ENCODE measurements at regions not wholly inside any gene's neighbourhood (a gene's known extent, or its start where the extent isn't known, plus 50 kb on each side); places are given as distances from the start of the nearest gene placed in this dataset.

GRCh38 chr1:4585216-4585615, 69.2 kb upstream of the AJAP1 start:
- Histone ChIP-seq H2BK15ac (ENCODE audit: low read depth, low read length) (no peak overlapping the region), H3K36me3 (ENCODE audit: control insufficient read depth, insufficient read depth, low read length) (no peaks in the 10 kb centered on the region)
- 10% methylated on average over 9 of the region's 17 CpGs; no CpG with 5 or more reads in 1 of the 2 experiments for WGBS, 2 experiments (ENCODE audit: extremely low coverage in 2 of 2, insufficient read length in 1 of 2)

More at GRCh38 chr1:4585216-4585615, 69.2 kb upstream of the AJAP1 start:
- H3K18ac ChIP-seq (ENCODE audit: low read depth, low read length): no peak overlapping the region
- H2AFZ ChIP-seq (replicated peaks; ENCODE audit: low read length, poor library complexity): no peak overlapping the region
- no peak overlapping the region for H3K27ac ChIP-seq (ENCODE audit: insufficient read depth, low read length)
- DNase-seq: no peak
- TF ChIP-seq USF2 (IDR thresholded peaks at IDR 0.05; ENCODE audit: low read depth, low read length) (no peak), POLR2A (IDR thresholded peaks at IDR 0.05; ENCODE audit: low read depth, low read length) (no peak), FOS (IDR thresholded peaks at IDR 0.05; ENCODE audit: low read depth, low read length) (no peak), MAZ (IDR thresholded peaks at IDR 0.05; ENCODE audit: borderline replicate concordance, low read depth, low read length) (no peak), RAD21 (IDR thresholded peaks at IDR 0.05; ENCODE audit: low read length) (no peak), RCOR1 (IDR thresholded peaks at IDR 0.05; ENCODE audit: insufficient replicate concordance, low read length) (no peak), CHD1 (IDR thresholded peaks at IDR 0.05; ENCODE audit: low read depth, low read length) (no peak), MXI1 (IDR thresholded peaks at IDR 0.05; ENCODE audit: borderline replicate concordance, low read depth, low read length) (no peak), BHLHE40 (IDR thresholded peaks at IDR 0.05; ENCODE audit: low read depth, low read length) (no peak), NFE2L2 (IDR thresholded peaks at IDR 0.05; ENCODE audit: low read depth, low read length) (no peak), CEBPB (IDR thresholded peaks at IDR 0.05; ENCODE audit: low read depth, low read length) (no peak), RFX5 (IDR thresholded peaks at IDR 0.05; ENCODE audit: low read depth, low read length) (no peak), MAFK (IDR thresholded peaks at IDR 0.05; ENCODE audit: low read depth, low read length) (no peak), SMC3 (IDR thresholded peaks at IDR 0.05; ENCODE audit: low read depth, low read length) (no peak)
- TF ChIP-seq, protein P1, sequence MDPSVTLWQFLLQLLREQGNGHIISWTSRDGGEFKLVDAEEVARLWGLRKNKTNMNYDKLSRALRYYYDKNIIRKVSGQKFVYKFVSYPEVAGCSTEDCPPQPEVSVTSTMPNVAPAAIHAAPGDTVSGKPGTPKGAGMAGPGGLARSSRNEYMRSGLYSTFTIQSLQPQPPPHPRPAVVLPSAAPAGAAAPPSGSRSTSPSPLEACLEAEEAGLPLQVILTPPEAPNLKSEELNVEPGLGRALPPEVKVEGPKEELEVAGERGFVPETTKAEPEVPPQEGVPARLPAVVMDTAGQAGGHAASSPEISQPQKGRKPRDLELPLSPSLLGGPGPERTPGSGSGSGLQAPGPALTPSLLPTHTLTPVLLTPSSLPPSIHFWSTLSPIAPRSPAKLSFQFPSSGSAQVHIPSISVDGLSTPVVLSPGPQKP (IDR thresholded peaks at IDR 0.05; ENCODE audit: borderline replicate concordance, low read depth, low read length): no peak
- TF ChIP-seq, protein P2, sequence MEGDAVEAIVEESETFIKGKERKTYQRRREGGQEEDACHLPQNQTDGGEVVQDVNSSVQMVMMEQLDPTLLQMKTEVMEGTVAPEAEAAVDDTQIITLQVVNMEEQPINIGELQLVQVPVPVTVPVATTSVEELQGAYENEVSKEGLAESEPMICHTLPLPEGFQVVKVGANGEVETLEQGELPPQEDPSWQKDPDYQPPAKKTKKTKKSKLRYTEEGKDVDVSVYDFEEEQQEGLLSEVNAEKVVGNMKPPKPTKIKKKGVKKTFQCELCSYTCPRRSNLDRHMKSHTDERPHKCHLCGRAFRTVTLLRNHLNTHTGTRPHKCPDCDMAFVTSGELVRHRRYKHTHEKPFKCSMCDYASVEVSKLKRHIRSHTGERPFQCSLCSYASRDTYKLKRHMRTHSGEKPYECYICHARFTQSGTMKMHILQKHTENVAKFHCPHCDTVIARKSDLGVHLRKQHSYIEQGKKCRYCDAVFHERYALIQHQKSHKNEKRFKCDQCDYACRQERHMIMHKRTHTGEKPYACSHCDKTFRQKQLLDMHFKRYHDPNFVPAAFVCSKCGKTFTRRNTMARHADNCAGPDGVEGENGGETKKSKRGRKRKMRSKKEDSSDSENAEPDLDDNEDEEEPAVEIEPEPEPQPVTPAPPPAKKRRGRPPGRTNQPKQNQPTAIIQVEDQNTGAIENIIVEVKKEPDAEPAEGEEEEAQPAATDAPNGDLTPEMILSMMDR (conservative IDR thresholded peaks at IDR 0.05; ENCODE audit: low read depth, low read length): no peak
- dilution Hi-C loops (cut with HindIII; ENCODE audit: low sequenced_read_pairs, unreplicated experiment) (no loop called here), in situ Hi-C loops (cut with MboI; ENCODE audit: low sequenced_read_pairs) (no loop called here), intact Hi-C loops (cut with micrococcal nuclease) (no loop called here)
- H3K4me1 ChIP-seq (ENCODE audit: control insufficient read depth, insufficient read depth, low read length): no peaks in the 10 kb centered on the region
- ATAC-seq (ENCODE audit: low read depth): no peak
- CTCF ChIA-PET: no interaction called here
- H2BK20ac ChIP-seq (ENCODE audit: low read depth, low read length): no peak overlapping the region
- no peaks in the 10 kb centered on the region for H3K27me3 ChIP-seq (ENCODE audit: control insufficient read depth, insufficient read depth, low read length)
- H4K20me1 ChIP-seq (ENCODE audit: insufficient read depth, low read length): no peaks in the 10 kb centered on the region
- no peaks in the 10 kb centered on the region for H3K79me1 ChIP-seq (ENCODE audit: low read depth in 1 of 2, low read length in 2 of 2)
- peaks cover 20% of the 10 kb centered on the region for H3K9me3 ChIP-seq (ENCODE audit: control insufficient read depth, insufficient read depth, low read length)
- no peak overlapping the region for H3K4me3 ChIP-seq (ENCODE audit: insufficient read depth, low read depth, low read length)
- no peak overlapping the region for H4K91ac ChIP-seq (ENCODE audit: insufficient read depth, low read depth, low read length)
- no peak overlapping the region for H4K8ac ChIP-seq (ENCODE audit: low read depth in 2 of 2, low read length in 2 of 2)
- POLR2A ChIA-PET (ENCODE audit: unreplicated experiment): no interaction called here
- H3K9ac ChIP-seq (ENCODE audit: low read depth, low read length): no peak overlapping the region
- H2BK120ac ChIP-seq (ENCODE audit: low read depth, low read length): no peak overlapping the region
- no TSS peak for BruUV-seq (replicated peaks)
- H3K4ac ChIP-seq (ENCODE audit: low read depth, low read length): no peak overlapping the region
- H3K23ac ChIP-seq (ENCODE audit: low read depth, low read length): no peak overlapping the region
- H3K14ac ChIP-seq (replicated peaks; ENCODE audit: low read depth, low read length): no peak overlapping the region
- H2BK5ac ChIP-seq (ENCODE audit: low read depth, low read length, poor library complexity, severe bottlenecking): no peak overlapping the region
- H3K9me1 ChIP-seq (ENCODE audit: insufficient read depth, low read length): no peaks in the 10 kb centered on the region
- no peak overlapping the region for H4K5ac ChIP-seq (ENCODE audit: low read depth, low read length)
- H3K4me2 ChIP-seq (ENCODE audit: low read depth, low read length): no peak overlapping the region
- no peak overlapping the region for H3K56ac ChIP-seq (ENCODE audit: extremely low read depth, insufficient read depth, low read length)
- H2AK5ac ChIP-seq (ENCODE audit: low read depth, low read length): no peak overlapping the region
- H2AK9ac ChIP-seq (replicated peaks; ENCODE audit: low read depth, low read length, poor library complexity): no peak overlapping the region
